Stomach (tissue), 8 donors: ENCODE measurements at regions not wholly inside any gene's neighbourhood (a gene's known extent, or its start where the extent isn't known, plus 50 kb on each side); places are given as distances from the start of the nearest gene placed in this dataset.

Experiments
- DNase-seq, 2 donors: peaks; one replicate each; pipeline versions ENCODE4 v3.0.0 to v3.0.0-alpha.2; 2013 to 2019
- H3K27ac ChIP-seq, 5 donors: fragments of 200-600 bp in 4 of 5; sonication (generic) in 4 of 5; one replicate each; pipeline ENCODE4 v1.5.1; 2013 to 2019; ENCODE audit warnings: mild to moderate bottlenecking in 1 of 5, moderate library complexity in 1 of 5
- H3K27me3 ChIP-seq, 3 donors: fragments of 200-600 bp; sonication (generic); one replicate each; pipeline ENCODE4 v1.5.1; 2017 to 2019; ENCODE audit warnings: mixed run types in 1 of 3
- H3K36me3 ChIP-seq, 4 donors: fragments of 200-600 bp; sonication (generic); 1 replicate in 3 of 4; 2 replicates in 1 of 4; pipeline ENCODE4 v1.5.1; 2016 to 2019
- H3K4me1 ChIP-seq, 4 donors: fragments of 200-600 bp; sonication (generic); one replicate each; pipeline ENCODE4 v1.5.1; 2016 to 2019
- H3K4me3 ChIP-seq, 4 donors: fragments of 200-600 bp; sonication (generic) in 3 of 4; one replicate each; pipeline ENCODE4 v1.5.1; 2016 to 2019; ENCODE audit warnings: mild to moderate bottlenecking in 1 of 4
- H3K9me3 ChIP-seq, 4 donors: fragments of 200-600 bp; sonication (generic); one replicate each; pipeline ENCODE4 v1.5.1; 2016 to 2019
- CTCF ChIP-seq, 7 experiments: fragments of 450-650 bp in 4 of 7; fragments of 200-600 bp in 3 of 7; sonication (generic) in 3 of 7; IDR thresholded peaks; one replicate each; pipeline ENCODE4 v1.5.1; 2016 to 2019; ENCODE audit warnings: antibody characterized with exemption in 7 of 7, control low read depth in 2 of 7, mild to moderate bottlenecking in 1 of 7
- EP300 ChIP-seq: sonication (generic); formaldehyde crosslinking; IDR thresholded peaks from one replicate; pipeline ENCODE4 v1.6.1; 2017; ENCODE audit warnings: antibody characterized with exemption
- POLR2A ChIP-seq, 4 donors: fragments of 450-650 bp; IDR thresholded peaks; one replicate each; pipeline ENCODE4 v1.6.1; 2016; ENCODE audit warnings: antibody characterized with exemption in 4 of 4, control low read depth in 2 of 4, mild to moderate bottlenecking in 1 of 4, moderate library complexity in 1 of 4
- POLR2AphosphoS5 ChIP-seq, 3 donors: sonication (generic); formaldehyde crosslinking; IDR thresholded peaks; one replicate each; pipeline ENCODE4 v1.6.1; 2016; ENCODE audit warnings: antibody characterized with exemption in 3 of 3
- WGBS, 5 donors: extraction: QIAGEN DNeasy Blood & Tissue Kit in 3 of 5; methylation state at CpG; one replicate each; pipeline versions ENCODE4 v1.1.5 to v1.1.7; 2013 to 2018; 5-methylcytosine and 5-hydroxymethylcytosine counted together
- intact Hi-C: fragments of 100-400 bp; cut with DNase I; formaldehyde crosslinking; loops from one replicate; pipeline ENCODE4 v1.15.1; 2023; ENCODE audit warnings: low total_unique reads
- donor health status: healthy with polysubstance abuse.
- donor health status: Bipolar disorder and iron deficiency.
- donor health status: healthy.

- 57 to 65% (median 59%) methylated on average over 5 of the region's 5 CpGs for WGBS, 5 donors
- intact Hi-C loops = no loop called here
Observed at GRCh38 chr15:99911816-99912215, 178.6 kb upstream of the LYSMD4 start.

DNA sequence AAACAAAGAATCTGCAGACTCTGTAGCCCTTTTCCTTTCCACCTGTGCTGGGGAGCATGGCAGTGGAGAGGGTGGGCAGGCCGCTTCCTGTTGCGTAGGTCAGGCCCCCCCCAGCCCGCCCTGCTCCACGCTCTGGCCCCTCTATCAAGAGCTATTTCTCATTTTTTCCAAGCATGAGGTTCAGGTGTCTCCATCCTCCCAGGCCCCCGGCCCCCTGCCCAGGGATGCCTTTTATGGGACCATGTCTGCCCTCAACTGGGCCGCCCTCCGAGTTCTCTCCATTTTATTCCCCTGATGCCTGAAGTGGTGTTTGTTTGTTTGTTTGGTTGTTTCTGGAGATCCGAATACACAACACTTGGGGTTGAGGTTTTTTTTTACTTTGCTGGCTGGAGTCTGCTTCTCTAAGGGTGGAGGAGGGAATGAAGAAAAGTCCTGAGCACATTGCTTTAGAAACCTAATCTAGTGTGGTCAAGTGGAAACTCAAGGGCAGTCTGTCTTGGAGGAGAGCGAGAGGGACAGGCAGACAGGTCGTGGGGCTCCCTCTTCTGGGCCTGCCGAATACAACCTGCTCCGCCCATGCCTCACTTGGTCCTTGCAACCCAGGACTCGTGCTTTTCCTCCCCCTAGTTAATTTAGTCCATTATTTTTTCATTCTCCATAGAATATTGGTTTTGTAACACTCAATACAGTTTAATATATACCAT lies 176.5 kb upstream of the LYSMD4 start:
- WGBS, 5 donors = 68 to 76% (median 73%) methylated on average over 13 of the region's 13 CpGs
- intact Hi-C loops = no loop called here
- no peaks in the 10 kb centered on the region for H3K9me3 ChIP-seq
- H3K27ac ChIP-seq = no peak overlapping the region
- H3K27me3 ChIP-seq = no peaks in the 10 kb centered on the region
- H3K4me3 ChIP-seq = no peak overlapping the region
- no peak for TF ChIP-seq POLR2A (IDR thresholded peaks at IDR 0.05)
- TF ChIP-seq POLR2AphosphoS5 (IDR thresholded peaks at IDR 0.05) = no peak
- no peak for TF ChIP-seq EP300
- TF ChIP-seq CTCF (IDR thresholded peaks at IDR 0.05) = no peak
- no peaks in the 10 kb centered on the region for H3K36me3 ChIP-seq
- no peaks in the 10 kb centered on the region for H3K4me1 ChIP-seq
- peak in 1 of 2 donors; percentile 60 for DNase-seq

More at GRCh38 chr15:99911816-99912215, 178.6 kb upstream of the LYSMD4 start:
- no peaks in the 10 kb centered on the region for H3K9me3 ChIP-seq
- H3K36me3 ChIP-seq = no peaks in the 10 kb centered on the region
- no peaks in the 10 kb centered on the region for H3K27me3 ChIP-seq
- no peak for TF ChIP-seq EP300
- TF ChIP-seq POLR2A (IDR thresholded peaks at IDR 0.05) = no peak
- TF ChIP-seq CTCF (IDR thresholded peaks at IDR 0.05) = no peak
- TF ChIP-seq POLR2AphosphoS5 (IDR thresholded peaks at IDR 0.05) = no peak
- no peak overlapping the region for H3K4me3 ChIP-seq
- no peak for DNase-seq
- no peaks in the 10 kb centered on the region for H3K4me1 ChIP-seq
- no peak overlapping the region for H3K27ac ChIP-seq

DNA sequence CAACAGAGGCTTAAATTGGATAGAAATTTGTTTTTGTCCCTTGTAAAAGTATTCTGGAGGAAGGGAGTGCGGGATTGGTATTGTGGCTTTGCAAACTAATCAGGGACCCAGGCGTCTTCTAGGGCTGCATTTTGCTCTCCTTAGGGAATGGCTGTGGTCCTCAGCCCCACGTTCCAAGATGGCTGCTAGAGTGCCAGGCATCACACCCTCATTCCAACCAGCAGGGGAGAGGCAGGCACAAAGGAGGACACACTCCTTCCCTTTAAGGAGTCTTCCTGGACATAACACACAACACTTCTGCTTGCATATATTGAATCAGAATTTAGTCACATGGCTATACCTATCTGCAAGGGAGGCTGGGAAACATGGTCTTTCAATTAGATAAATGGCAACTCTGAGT lies 174.5 kb upstream of the LYSMD4 start:
- no peak for DNase-seq
- Histone ChIP-seq H3K4me3 (no peak overlapping the region), H3K27ac (no peak overlapping the region), H3K9me3 (no peaks in the 10 kb centered on the region), H3K36me3 (no peaks in the 10 kb centered on the region), H3K27me3 (no peaks in the 10 kb centered on the region), H3K4me1 (no peaks in the 10 kb centered on the region)
- intact Hi-C loops = no loop called here
- 87 to 94% (median 91%) methylated on average over 3 of the region's 3 CpGs for WGBS, 5 donors
- TF ChIP-seq POLR2AphosphoS5 (IDR thresholded peaks at IDR 0.05) = no peak
- no peak for TF ChIP-seq CTCF (IDR thresholded peaks at IDR 0.05)
- no peak for TF ChIP-seq POLR2A (IDR thresholded peaks at IDR 0.05)
- no peak for TF ChIP-seq EP300

DNA sequence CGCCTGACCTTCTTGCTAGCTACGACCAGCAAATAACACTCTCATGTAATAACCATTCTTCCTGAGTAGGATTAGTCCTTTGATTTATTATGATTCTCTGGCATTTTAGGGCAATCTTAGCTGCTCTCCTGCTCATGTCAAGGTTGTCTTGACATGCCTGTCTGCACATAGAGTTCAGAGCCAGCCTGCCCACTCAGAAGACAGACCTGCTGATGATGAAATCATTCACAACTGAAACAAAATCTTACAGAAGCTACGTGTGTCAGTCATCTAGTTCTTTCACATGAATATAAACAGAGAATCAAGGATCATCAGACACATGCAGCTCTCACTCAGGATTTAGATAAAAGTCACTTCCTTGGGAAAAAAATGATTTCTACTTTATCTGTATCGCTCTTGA lies 173.6 kb upstream of the LYSMD4 start:
- TF ChIP-seq EP300 = no peak
- TF ChIP-seq POLR2AphosphoS5 (IDR thresholded peaks at IDR 0.05) = no peak
- no peak for TF ChIP-seq POLR2A (IDR thresholded peaks at IDR 0.05)
- no peak for TF ChIP-seq CTCF (IDR thresholded peaks at IDR 0.05)
- intact Hi-C loops = no loop called here
- Histone ChIP-seq H3K4me3 (no peak overlapping the region), H3K4me1 (no peaks in the 10 kb centered on the region), H3K27me3 (no peaks in the 10 kb centered on the region), H3K36me3 (no peaks in the 10 kb centered on the region), H3K9me3 (no peaks in the 10 kb centered on the region), H3K27ac (no peak overlapping the region)
- no peak for DNase-seq
- 82 to 90% (median 87%) methylated on average over 4 of the region's 4 CpGs for WGBS, 5 donors
